ENCODE measurements at regions not wholly inside any gene's neighbourhood (a gene's known extent, or its start where the extent isn't known, plus 50 kb on each side); places are given as distances from the start of the nearest gene placed in this dataset.

GRCh38 chr9:89657765-89658164 lies 53.0 kb downstream of the GADD45G start:
- no peak for DNase-seq
- no peaks in the 10 kb centered on the region for H3K9me2 ChIP-seq
- peaks cover 0 to 37% of the 10 kb centered on the region in 2 experiments; a peak in 2 of 4 replicates for H3K4me1 ChIP-seq (ENCODE audit: control insufficient read depth in 1 of 2, insufficient read depth in 2 of 2, low read depth in 1 of 2, low read length in 1 of 2)
- WGBS (ENCODE audit: low lambda C conversion rate), result 31% methylated on average over 3 of the region's 4 CpGs
- TF ChIP-seq RXRA (IDR thresholded peaks at IDR 0.05; ENCODE audit: borderline replicate concordance, low read depth) (no peak), EP300 (IDR thresholded peaks at IDR 0.05; ENCODE audit: borderline replicate concordance in 1 of 2, low read depth in 1 of 2, low read length in 1 of 2) (no peak), TEAD4 (IDR thresholded peaks at IDR 0.05; ENCODE audit: borderline replicate concordance, insufficient read depth) (no peak), GATA2 (CRISPR knock-in tag; IDR thresholded peaks at IDR 0.05) (no peak), PBX3 (IDR thresholded peaks at IDR 0.05) (no peak), MAX (IDR thresholded peaks at IDR 0.05; ENCODE audit: low read depth) (no peak), RFX5 (IDR thresholded peaks at IDR 0.05; ENCODE audit: low read length) (no peak), FOSL2 (IDR thresholded peaks at IDR 0.05; ENCODE audit: borderline replicate concordance, low read depth) (no peak), NFIC (IDR thresholded peaks at IDR 0.05; ENCODE audit: borderline replicate concordance) (no peak), MEF2A (IDR thresholded peaks at IDR 0.05; ENCODE audit: borderline replicate concordance, low read depth) (no peak), IRF3 (IDR thresholded peaks at IDR 0.05; ENCODE audit: low read depth, low read length) (no peak), REST (IDR thresholded peaks at IDR 0.05; ENCODE audit: low read depth, low read length) (no peak), SIN3A (IDR thresholded peaks at IDR 0.05; ENCODE audit: borderline replicate concordance, low read depth, low read length) (no peak), EZH2phosphoT487 (IDR thresholded peaks at IDR 0.05; ENCODE audit: borderline replicate concordance, low read depth) (no peak), TAF1 (IDR thresholded peaks at IDR 0.05; ENCODE audit: borderline replicate concordance, low read depth, low read length) (no peak), TCF12 (IDR thresholded peaks at IDR 0.05) (no peak)
- no peak overlapping the region for H3K9ac ChIP-seq
- POLR2A ChIA-PET, result no interaction called here
- no peak overlapping the region for H3K27ac ChIP-seq (ENCODE audit: low read depth in 2 of 2, low read length in 1 of 2)
- CTCF ChIA-PET, result interaction anchor here (1.4 to 1.5 kb wide), 2 partner anchors 41 to 59 kb away, joined by 3 read pairs; no protein-coding TSS in a partner anchor
- no peaks in the 10 kb centered on the region for H3K79me2 ChIP-seq (ENCODE audit: insufficient read depth)
- no peaks in the 10 kb centered on the region for H3F3A ChIP-seq (replicated peaks; ENCODE audit: insufficient read depth)
- no peaks in the 10 kb centered on the region for H3K27me3 ChIP-seq (ENCODE audit: insufficient read depth)
- no peaks in the 10 kb centered on the region for H3K36me3 ChIP-seq (replicated peaks in 1 of 2; ENCODE audit: control insufficient read depth in 1 of 2, insufficient read depth in 2 of 2, low read length in 1 of 2)
- H4K20me1 ChIP-seq (ENCODE audit: insufficient read depth), result no peaks in the 10 kb centered on the region
- H3K4me2 ChIP-seq, result no peak overlapping the region
- H3K4me3 ChIP-seq (ENCODE audit: low read depth in 2 of 2, low read length in 1 of 2), result no peak overlapping the region
- H2AFZ ChIP-seq (ENCODE audit: low read depth), result no peak overlapping the region
- H3K9me3 ChIP-seq, result no peaks in the 10 kb centered on the region

Data from SK-N-SH (cell line).